ENCODE measurements at regions not wholly inside any gene's neighbourhood (a gene's known extent, or its start where the extent isn't known, plus 50 kb on each side); places are given as distances from the start of the nearest gene placed in this dataset.

- in situ Hi-C loops (cut with MboI; ENCODE audit: low sequenced_read_pairs) (no loop called here), intact Hi-C loops (cut with micrococcal nuclease) (no loop called here), dilution Hi-C loops (cut with HindIII; ENCODE audit: low sequenced_read_pairs, unreplicated experiment) (no loop called here)
- CTCF ChIA-PET: no interaction called here
- Histone ChIP-seq H2BK120ac (ENCODE audit: low read depth, low read length) (no peak overlapping the region), H3K18ac (ENCODE audit: low read depth, low read length) (no peak overlapping the region), H3K56ac (ENCODE audit: extremely low read depth, insufficient read depth, low read length) (no peak overlapping the region), H3K27ac (ENCODE audit: insufficient read depth, low read length) (no peak overlapping the region), H2AK5ac (ENCODE audit: low read depth, low read length) (no peak overlapping the region), H3K23ac (ENCODE audit: low read depth, low read length) (no peak overlapping the region), H3K79me1 (ENCODE audit: low read depth in 1 of 2, low read length in 2 of 2) (no peaks in the 10 kb centered on the region), H3K4me3 (ENCODE audit: insufficient read depth, low read depth, low read length) (no peak overlapping the region), H4K8ac (ENCODE audit: low read depth in 2 of 2, low read length in 2 of 2) (no peak overlapping the region), H4K20me1 (ENCODE audit: insufficient read depth, low read length) (no peaks in the 10 kb centered on the region), H3K27me3 (ENCODE audit: control insufficient read depth, insufficient read depth, low read length) (no peaks in the 10 kb centered on the region), H3K4me2 (ENCODE audit: low read depth, low read length) (no peak overlapping the region), H2BK5ac (ENCODE audit: low read depth, low read length, poor library complexity, severe bottlenecking) (no peak overlapping the region), H2AK9ac (replicated peaks; ENCODE audit: low read depth, low read length, poor library complexity) (peak overlapping the region; percentile 28), H3K14ac (replicated peaks; ENCODE audit: low read depth, low read length) (no peak overlapping the region), H2BK15ac (ENCODE audit: low read depth, low read length) (no peak overlapping the region), H3K36me3 (ENCODE audit: control insufficient read depth, insufficient read depth, low read length) (no peaks in the 10 kb centered on the region), H3K9me3 (ENCODE audit: control insufficient read depth, insufficient read depth, low read length) (peaks cover 13% of the 10 kb centered on the region; the same call in 1 of the 2 replicates), H4K91ac (ENCODE audit: insufficient read depth, low read depth, low read length) (no peak overlapping the region), H3K9ac (ENCODE audit: low read depth, low read length) (no peak overlapping the region), H2BK20ac (ENCODE audit: low read depth, low read length) (no peak overlapping the region), H2AFZ (replicated peaks; ENCODE audit: low read length, poor library complexity) (peak overlapping the region; percentile 63), H3K4ac (ENCODE audit: low read depth, low read length) (no peak overlapping the region), H3K4me1 (ENCODE audit: control insufficient read depth, insufficient read depth, low read length) (no peaks in the 10 kb centered on the region), H4K5ac (ENCODE audit: low read depth, low read length) (no peak overlapping the region), H3K9me1 (ENCODE audit: insufficient read depth, low read length) (no peaks in the 10 kb centered on the region)
- BruUV-seq (replicated peaks): no TSS peak
- WGBS, 2 experiments (ENCODE audit: extremely low coverage in 2 of 2, insufficient read length in 1 of 2): 20% methylated on average over 1 of the region's 2 CpGs; no CpG with 5 or more reads in 1 of the 2 experiments
- TF ChIP-seq SMC3 (IDR thresholded peaks at IDR 0.05; ENCODE audit: low read depth, low read length) (no peak), RCOR1 (IDR thresholded peaks at IDR 0.05; ENCODE audit: insufficient replicate concordance, low read length) (no peak), ELK1 (IDR thresholded peaks at IDR 0.05; ENCODE audit: borderline replicate concordance, low read depth, low read length) (no peak), CEBPB (IDR thresholded peaks at IDR 0.05; ENCODE audit: low read depth, low read length) (no peak), MXI1 (IDR thresholded peaks at IDR 0.05; ENCODE audit: borderline replicate concordance, low read depth, low read length) (no peak), CTCF (conservative IDR thresholded peaks at IDR 0.05; ENCODE audit: low read depth, low read length) (no peak), FOS (IDR thresholded peaks at IDR 0.05; ENCODE audit: low read depth, low read length) (no peak), RAD21 (IDR thresholded peaks at IDR 0.05; ENCODE audit: low read length) (no peak), CHD1 (IDR thresholded peaks at IDR 0.05; ENCODE audit: low read depth, low read length) (no peak), POLR2A (IDR thresholded peaks at IDR 0.05; ENCODE audit: low read depth, low read length) (no peak), RFX5 (IDR thresholded peaks at IDR 0.05; ENCODE audit: low read depth, low read length) (no peak)
- ATAC-seq (ENCODE audit: low read depth) (no peak), DNase-seq (peak; percentile 17)
- POLR2A ChIA-PET (ENCODE audit: unreplicated experiment): no interaction called here
Measured at GRCh38 chr21:23963454-23963853, 1643.8 kb downstream of the MRPL39 start.

All from IMR-90 (cell line).